ENCODE measurements at regions not wholly inside any gene's neighbourhood (a gene's known extent, or its start where the extent isn't known, plus 50 kb on each side); places are given as distances from the start of the nearest gene placed in this dataset.

- H4K20me1 ChIP-seq (ENCODE audit: insufficient read depth, low read length): no peaks in the 10 kb centered on the region
- TF ChIP-seq EZH2 (optimal IDR thresholded peaks at IDR 0.05; ENCODE audit: low read depth, low read length) (no peak), EZH2phosphoT487 (IDR thresholded peaks at IDR 0.05; ENCODE audit: low read length) (no peak), CTCF (IDR thresholded peaks at IDR 0.05; ENCODE audit: low read length) (no peak)
- H3K4me3 ChIP-seq (ENCODE audit: low read length): no peak overlapping the region
- no peak for DNase-seq
- H3K9me2 ChIP-seq (replicated peaks; ENCODE audit: insufficient read depth, low read length): no peaks in the 10 kb centered on the region
- no peaks in the 10 kb centered on the region for H3F3A ChIP-seq (ENCODE audit: insufficient read depth, low read length)
- H2AFZ ChIP-seq (ENCODE audit: low read length): no peak overlapping the region
- H3K27me3 ChIP-seq (replicated peaks; ENCODE audit: insufficient read depth, low read length): no peaks in the 10 kb centered on the region
- H3K4me1 ChIP-seq (ENCODE audit: low read length): no peaks in the 10 kb centered on the region
- H3K9ac ChIP-seq (ENCODE audit: low read length): no peak overlapping the region
- no peaks in the 10 kb centered on the region for H3K79me2 ChIP-seq (ENCODE audit: low read length)
- no peaks in the 10 kb centered on the region for H3K36me3 ChIP-seq (replicated peaks; ENCODE audit: insufficient read depth, low read length)
- no peak overlapping the region for H3K4me2 ChIP-seq (ENCODE audit: low read depth, low read length)
- no peaks in the 10 kb centered on the region for H3K9me3 ChIP-seq (replicated peaks; ENCODE audit: insufficient read depth, low read length)
- H3K27ac ChIP-seq (ENCODE audit: low read length): no peak overlapping the region
Measured at GRCh38 chr1:80799457-80799856, 1001.3 kb upstream of the ADGRL2 start.

DNA sequence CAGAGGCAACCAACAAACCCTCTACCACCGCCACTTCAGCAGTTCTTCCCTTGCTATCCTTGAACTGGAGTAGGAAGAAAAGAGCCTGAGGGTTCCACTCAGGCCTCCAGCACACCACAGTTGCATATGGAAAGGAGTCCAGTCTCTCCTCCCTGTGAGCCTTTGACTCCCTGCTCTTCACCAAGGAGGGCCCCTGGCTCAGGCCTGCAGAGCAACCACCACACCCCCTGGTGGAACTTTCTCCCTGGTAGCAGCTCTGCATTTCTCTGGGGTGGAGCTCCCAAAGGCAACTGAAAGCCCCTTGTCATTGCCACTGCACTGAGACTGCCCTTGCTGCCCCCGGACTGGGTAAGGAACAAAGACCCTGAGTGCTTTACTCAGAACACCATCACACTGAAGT lies 1021.5 kb upstream of the ADGRL2 start:
- no peak overlapping the region for H3K4me2 ChIP-seq (ENCODE audit: low read depth, low read length)
- no peaks in the 10 kb centered on the region for H3K9me3 ChIP-seq (replicated peaks; ENCODE audit: insufficient read depth, low read length)
- no peak overlapping the region for H3K4me3 ChIP-seq (ENCODE audit: low read length)
- no peaks in the 10 kb centered on the region for H4K20me1 ChIP-seq (ENCODE audit: insufficient read depth, low read length)
- no peaks in the 10 kb centered on the region for H3K36me3 ChIP-seq (replicated peaks; ENCODE audit: insufficient read depth, low read length)
- H3K27ac ChIP-seq (ENCODE audit: low read length): no peak overlapping the region
- no peak for DNase-seq
- H3K9ac ChIP-seq (ENCODE audit: low read length): no peak overlapping the region
- no peak overlapping the region for H2AFZ ChIP-seq (ENCODE audit: low read length)
- no peaks in the 10 kb centered on the region for H3K9me2 ChIP-seq (replicated peaks; ENCODE audit: insufficient read depth, low read length)
- no peaks in the 10 kb centered on the region for H3F3A ChIP-seq (ENCODE audit: insufficient read depth, low read length)
- H3K27me3 ChIP-seq (replicated peaks; ENCODE audit: insufficient read depth, low read length): no peaks in the 10 kb centered on the region
- TF ChIP-seq EZH2 (optimal IDR thresholded peaks at IDR 0.05; ENCODE audit: low read depth, low read length): no peak
- TF ChIP-seq CTCF (IDR thresholded peaks at IDR 0.05; ENCODE audit: low read length): no peak
- no peak for TF ChIP-seq EZH2phosphoT487 (IDR thresholded peaks at IDR 0.05; ENCODE audit: low read length)
- no peaks in the 10 kb centered on the region for H3K79me2 ChIP-seq (ENCODE audit: low read length)
- no peaks in the 10 kb centered on the region for H3K4me1 ChIP-seq (ENCODE audit: low read length)

GRCh38 chr1:80778094-80778840 lies 1022.5 kb upstream of the ADGRL2 start:
- Histone ChIP-seq H3K9ac (ENCODE audit: low read length) (no peak overlapping the region), H2AFZ (ENCODE audit: low read length) (no peak overlapping the region), H3K27me3 (replicated peaks; ENCODE audit: insufficient read depth, low read length) (no peaks in the 10 kb centered on the region), H3K79me2 (ENCODE audit: low read length) (no peaks in the 10 kb centered on the region), H3K4me3 (ENCODE audit: low read length) (no peak overlapping the region), H3K4me2 (ENCODE audit: low read depth, low read length) (no peak overlapping the region), H3K4me1 (ENCODE audit: low read length) (no peaks in the 10 kb centered on the region), H3K9me3 (replicated peaks; ENCODE audit: insufficient read depth, low read length) (no peaks in the 10 kb centered on the region), H4K20me1 (ENCODE audit: insufficient read depth, low read length) (no peaks in the 10 kb centered on the region), H3K9me2 (replicated peaks; ENCODE audit: insufficient read depth, low read length) (no peaks in the 10 kb centered on the region), H3K36me3 (replicated peaks; ENCODE audit: insufficient read depth, low read length) (no peaks in the 10 kb centered on the region), H3F3A (ENCODE audit: insufficient read depth, low read length) (no peaks in the 10 kb centered on the region), H3K27ac (ENCODE audit: low read length) (no peak overlapping the region)
- DNase-seq: no peak
- TF ChIP-seq CTCF (IDR thresholded peaks at IDR 0.05; ENCODE audit: low read length): no peak
- TF ChIP-seq EZH2phosphoT487 (IDR thresholded peaks at IDR 0.05; ENCODE audit: low read length): no peak
- TF ChIP-seq EZH2 (optimal IDR thresholded peaks at IDR 0.05; ENCODE audit: low read depth, low read length): no peak

Data from MM.1S (cell line).